ENCODE measurements at regions not wholly inside any gene's neighbourhood (a gene's known extent, or its start where the extent isn't known, plus 50 kb on each side); places are given as distances from the start of the nearest gene placed in this dataset.

- no peak for DNase-seq (ENCODE audit: low read depth)
- no peak overlapping the region for H3K4me3 ChIP-seq (ENCODE audit: low read depth, low read length)
- TF ChIP-seq CTCF (IDR thresholded peaks at IDR 0.05; ENCODE audit: insufficient read depth, low read length): no peak
Observed at GRCh38 chr16:66193543-66194229, 172.8 kb upstream of the CDH5 start.

- DNase-seq (ENCODE audit: low read depth): no peak
- TF ChIP-seq CTCF (IDR thresholded peaks at IDR 0.05; ENCODE audit: insufficient read depth, low read length): no peak
- no peak overlapping the region for H3K4me3 ChIP-seq (ENCODE audit: low read depth, low read length)
Observed at GRCh38 chr16:66190411-66190810, 176.1 kb upstream of the CDH5 start.

- TF ChIP-seq CTCF (IDR thresholded peaks at IDR 0.05; ENCODE audit: insufficient read depth, low read length): no peak
- peak; percentile 98 for DNase-seq (ENCODE audit: low read depth)
Observed at GRCh38 chr16:66189951-66190350, 176.5 kb upstream of the CDH5 start.

GRCh38 chr16:66188917-66189725 lies 177.4 kb upstream of the CDH5 start:
- DNase-seq (ENCODE audit: low read depth): peak; percentile 93
- TF ChIP-seq CTCF (IDR thresholded peaks at IDR 0.05; ENCODE audit: insufficient read depth, low read length): no peak
- H3K4me3 ChIP-seq (ENCODE audit: low read depth, low read length): no peak overlapping the region

More at GRCh38 chr16:66189951-66190350, 176.5 kb upstream of the CDH5 start:
- no peak overlapping the region for H3K4me3 ChIP-seq (ENCODE audit: low read depth, low read length)

- TF ChIP-seq CTCF (IDR thresholded peaks at IDR 0.05; ENCODE audit: insufficient read depth, low read length): no peak
- no peak for DNase-seq (ENCODE audit: low read depth)
- no peak overlapping the region for H3K4me3 ChIP-seq (ENCODE audit: low read depth, low read length)
Observed at GRCh38 chr16:66186251-66186785, 180.2 kb upstream of the CDH5 start.

- no peak overlapping the region for H3K4me3 ChIP-seq (ENCODE audit: low read depth, low read length)
- no peak for DNase-seq (ENCODE audit: low read depth)
- no peak for TF ChIP-seq CTCF (IDR thresholded peaks at IDR 0.05; ENCODE audit: insufficient read depth, low read length)
Observed at GRCh38 chr16:66182592-66182991, 183.9 kb upstream of the CDH5 start.

Data from fibroblast of the aortic adventitia (primary cell).